ENCODE measurements at regions not wholly inside any gene's neighbourhood (a gene's known extent, or its start where the extent isn't known, plus 50 kb on each side); places are given as distances from the start of the nearest gene placed in this dataset.
A peak's percentile ranks its signal among the peaks of the same experiment; 100 is the strongest.

DNA sequence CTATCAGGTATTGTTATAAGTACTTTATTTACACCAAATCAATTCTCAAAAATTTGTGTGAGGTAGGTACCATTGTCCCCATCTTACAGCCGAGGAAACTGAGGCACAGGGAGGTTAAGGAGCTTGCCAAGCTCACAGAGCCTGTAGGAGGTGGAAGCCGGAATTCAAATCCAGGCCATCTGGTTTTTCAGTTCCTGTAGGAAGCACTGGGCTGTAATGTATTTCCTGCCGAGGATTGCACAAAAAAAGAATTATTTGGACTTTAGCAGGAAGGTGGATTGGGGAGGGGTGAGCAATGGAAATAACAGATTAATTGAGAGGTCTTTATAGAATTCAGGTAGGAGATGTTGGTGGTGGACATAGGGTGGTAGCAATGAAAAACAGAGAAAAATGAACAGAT lies 315.3 kb upstream of the AUTS2 start:
- no peak for DNase-seq

GRCh38 chr7:69283421-69283820 lies 314.9 kb upstream of the AUTS2 start:
- H3K79me1 ChIP-seq (ENCODE audit: low read length), result no peaks in the 10 kb centered on the region
- H2BK5ac ChIP-seq (ENCODE audit: low read length), result no peak overlapping the region
- H2AK5ac ChIP-seq (ENCODE audit: low read length), result no peak overlapping the region
- H3K79me2 ChIP-seq (ENCODE audit: control insufficient read depth, insufficient read depth, low read length), result no peaks in the 10 kb centered on the region
- H4K5ac ChIP-seq (ENCODE audit: low read length), result no peak overlapping the region
- no peaks in the 10 kb centered on the region for H3K4me1 ChIP-seq (ENCODE audit: control insufficient read depth, low read depth, low read length)
- H3K18ac ChIP-seq (ENCODE audit: low read length), result no peak overlapping the region
- no peak overlapping the region for H3K9ac ChIP-seq (ENCODE audit: low read length)
- H3K4me3 ChIP-seq (ENCODE audit: low read length), result no peak overlapping the region
- no peak overlapping the region for H3K56ac ChIP-seq (ENCODE audit: low read length)
- H4K8ac ChIP-seq (ENCODE audit: low read depth, low read length), result no peak overlapping the region
- H3K4me2 ChIP-seq (ENCODE audit: low read length), result no peak overlapping the region
- no peaks in the 10 kb centered on the region for H3K27me3 ChIP-seq (ENCODE audit: insufficient read depth, low read length, poor library complexity)
- no peak overlapping the region for H2BK120ac ChIP-seq (ENCODE audit: low read depth, low read length)
- no peak overlapping the region for H3K4ac ChIP-seq (ENCODE audit: low read depth, low read length)
- H3K36me3 ChIP-seq (ENCODE audit: control insufficient read depth, insufficient read depth, low read length), result no peaks in the 10 kb centered on the region
- no peak overlapping the region for H2BK15ac ChIP-seq (replicated peaks; ENCODE audit: low read depth)
- H3K23ac ChIP-seq (ENCODE audit: low read length), result no peak overlapping the region
- no CpG with 5 or more reads among the region's 8 CpGs for WGBS (ENCODE audit: extremely low coverage, insufficient coverage, low lambda C conversion rate)
- H3K27ac ChIP-seq (ENCODE audit: low read depth, low read length), result no peak overlapping the region
- no peak for DNase-seq

More for the DNA sequence above, 315.3 kb upstream of the AUTS2 start:
- Histone ChIP-seq H3K23ac (ENCODE audit: low read length) (no peak overlapping the region), H4K8ac (ENCODE audit: low read depth, low read length) (no peak overlapping the region), H3K27ac (ENCODE audit: low read depth, low read length) (no peak overlapping the region), H2AK5ac (ENCODE audit: low read length) (no peak overlapping the region), H3K4ac (ENCODE audit: low read depth, low read length) (no peak overlapping the region), H3K27me3 (ENCODE audit: insufficient read depth, low read length, poor library complexity) (no peaks in the 10 kb centered on the region), H3K56ac (ENCODE audit: low read length) (no peak overlapping the region), H3K79me1 (ENCODE audit: low read length) (no peaks in the 10 kb centered on the region), H3K18ac (ENCODE audit: low read length) (no peak overlapping the region), H3K79me2 (ENCODE audit: control insufficient read depth, insufficient read depth, low read length) (no peaks in the 10 kb centered on the region), H3K4me2 (ENCODE audit: low read length) (no peak overlapping the region), H4K5ac (ENCODE audit: low read length) (no peak overlapping the region), H3K36me3 (ENCODE audit: control insufficient read depth, insufficient read depth, low read length) (no peaks in the 10 kb centered on the region), H2BK120ac (ENCODE audit: low read depth, low read length) (no peak overlapping the region), H2BK15ac (replicated peaks; ENCODE audit: low read depth) (no peak overlapping the region), H3K9ac (ENCODE audit: low read length) (no peak overlapping the region), H3K4me1 (ENCODE audit: control insufficient read depth, low read depth, low read length) (no peaks in the 10 kb centered on the region), H3K4me3 (ENCODE audit: low read length) (no peak overlapping the region), H2BK5ac (ENCODE audit: low read length) (no peak overlapping the region)
- WGBS (ENCODE audit: extremely low coverage, insufficient coverage, low lambda C conversion rate), result no CpG with 5 or more reads among the region's 3 CpGs

DNA sequence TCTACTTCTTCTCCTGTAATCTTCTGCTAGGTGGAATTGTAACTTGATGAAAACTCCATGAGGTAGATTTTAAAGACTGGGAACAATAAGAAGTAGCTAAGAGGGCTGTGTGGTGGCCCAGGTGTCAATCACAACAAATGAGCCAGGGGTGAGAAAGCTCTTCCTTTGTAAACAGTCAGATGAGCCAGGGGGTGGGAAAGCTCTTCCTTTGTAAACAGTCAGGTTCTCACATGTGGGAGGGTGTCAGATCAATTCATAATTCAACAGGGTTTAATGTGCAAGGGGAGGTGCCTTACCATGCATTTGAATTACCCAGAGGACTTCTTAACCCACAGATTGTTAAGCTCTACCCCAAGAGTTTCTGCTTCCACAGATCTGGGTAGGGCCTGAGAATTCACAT lies 312.4 kb upstream of the AUTS2 start:
- no peak overlapping the region for H3K23ac ChIP-seq (ENCODE audit: low read length)
- H3K18ac ChIP-seq (ENCODE audit: low read length), result no peak overlapping the region
- H3K79me2 ChIP-seq (ENCODE audit: control insufficient read depth, insufficient read depth, low read length), result no peaks in the 10 kb centered on the region
- peak; percentile 4 for DNase-seq
- H3K4me2 ChIP-seq (ENCODE audit: low read length), result no peak overlapping the region
- H3K27me3 ChIP-seq (ENCODE audit: insufficient read depth, low read length, poor library complexity), result no peaks in the 10 kb centered on the region
- no peak overlapping the region for H3K27ac ChIP-seq (ENCODE audit: low read depth, low read length)
- no peaks in the 10 kb centered on the region for H3K4me1 ChIP-seq (ENCODE audit: control insufficient read depth, low read depth, low read length)
- no peak overlapping the region for H4K5ac ChIP-seq (ENCODE audit: low read length)
- H2BK5ac ChIP-seq (ENCODE audit: low read length), result no peak overlapping the region
- no peak overlapping the region for H3K4ac ChIP-seq (ENCODE audit: low read depth, low read length)
- H3K56ac ChIP-seq (ENCODE audit: low read length), result no peak overlapping the region
- H3K4me3 ChIP-seq (ENCODE audit: low read length), result no peak overlapping the region
- no peak overlapping the region for H3K9ac ChIP-seq (ENCODE audit: low read length)
- no peak overlapping the region for H2BK120ac ChIP-seq (ENCODE audit: low read depth, low read length)
- H3K36me3 ChIP-seq (ENCODE audit: control insufficient read depth, insufficient read depth, low read length), result no peaks in the 10 kb centered on the region
- no peak overlapping the region for H2AK5ac ChIP-seq (ENCODE audit: low read length)
- no peak overlapping the region for H2BK15ac ChIP-seq (replicated peaks; ENCODE audit: low read depth)
- no peak overlapping the region for H4K8ac ChIP-seq (ENCODE audit: low read depth, low read length)
- no peaks in the 10 kb centered on the region for H3K79me1 ChIP-seq (ENCODE audit: low read length)

DNA sequence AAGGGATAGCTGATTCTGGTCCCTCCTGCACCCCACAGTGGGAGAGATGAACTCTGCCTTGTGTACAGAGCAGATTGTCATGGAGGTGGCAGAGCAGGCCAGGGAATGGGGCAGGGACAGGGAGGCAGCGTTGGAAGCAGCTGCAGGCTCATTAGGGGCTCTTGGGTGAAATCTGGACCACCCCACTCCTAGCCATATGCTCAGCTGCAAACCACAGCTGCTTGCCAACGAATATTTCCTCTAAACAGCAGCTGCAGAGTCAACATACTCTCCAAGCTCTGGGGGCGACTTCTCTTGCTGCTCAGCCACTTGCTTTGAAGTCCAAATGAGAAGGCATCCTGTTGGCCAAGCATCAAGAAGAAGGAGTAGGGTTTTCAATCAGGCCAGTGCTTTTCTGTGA lies 302.3 kb upstream of the AUTS2 start:
- Histone ChIP-seq H2AK5ac (ENCODE audit: low read length) (no peak overlapping the region), H3K18ac (ENCODE audit: low read length) (no peak overlapping the region), H3K79me1 (ENCODE audit: low read length) (no peaks in the 10 kb centered on the region), H4K5ac (ENCODE audit: low read length) (no peak overlapping the region), H3K9ac (ENCODE audit: low read length) (no peak overlapping the region), H2BK120ac (ENCODE audit: low read depth, low read length) (no peak overlapping the region), H3K27me3 (ENCODE audit: insufficient read depth, low read length, poor library complexity) (no peaks in the 10 kb centered on the region), H3K4me3 (ENCODE audit: low read length) (no peak overlapping the region), H2BK5ac (ENCODE audit: low read length) (no peak overlapping the region), H4K8ac (ENCODE audit: low read depth, low read length) (no peak overlapping the region), H3K79me2 (ENCODE audit: control insufficient read depth, insufficient read depth, low read length) (no peaks in the 10 kb centered on the region), H3K36me3 (ENCODE audit: control insufficient read depth, insufficient read depth, low read length) (no peaks in the 10 kb centered on the region), H3K56ac (ENCODE audit: low read length) (no peak overlapping the region), H2BK15ac (replicated peaks; ENCODE audit: low read depth) (no peak overlapping the region), H3K27ac (ENCODE audit: low read depth, low read length) (no peak overlapping the region), H3K4me2 (ENCODE audit: low read length) (no peak overlapping the region), H3K4me1 (ENCODE audit: control insufficient read depth, low read depth, low read length) (no peaks in the 10 kb centered on the region), H3K23ac (ENCODE audit: low read length) (no peak overlapping the region), H3K4ac (ENCODE audit: low read depth, low read length) (no peak overlapping the region)
- DNase-seq, result no peak
- no CpG with 5 or more reads among the region's 3 CpGs for WGBS (ENCODE audit: extremely low coverage, insufficient coverage, low lambda C conversion rate)

- H3K23ac ChIP-seq (ENCODE audit: low read length), result no peak overlapping the region
- no peak overlapping the region for H3K18ac ChIP-seq (ENCODE audit: low read length)
- no peak overlapping the region for H2BK120ac ChIP-seq (ENCODE audit: low read depth, low read length)
- H2BK15ac ChIP-seq (replicated peaks; ENCODE audit: low read depth), result no peak overlapping the region
- no peaks in the 10 kb centered on the region for H3K27me3 ChIP-seq (ENCODE audit: insufficient read depth, low read length, poor library complexity)
- no peak overlapping the region for H3K4me3 ChIP-seq (ENCODE audit: low read length)
- H4K5ac ChIP-seq (ENCODE audit: low read length), result no peak overlapping the region
- no peak overlapping the region for H2AK5ac ChIP-seq (ENCODE audit: low read length)
- no peak overlapping the region for H3K56ac ChIP-seq (ENCODE audit: low read length)
- no peaks in the 10 kb centered on the region for H3K79me1 ChIP-seq (ENCODE audit: low read length)
- H3K36me3 ChIP-seq (ENCODE audit: control insufficient read depth, insufficient read depth, low read length), result no peaks in the 10 kb centered on the region
- no peaks in the 10 kb centered on the region for H3K79me2 ChIP-seq (ENCODE audit: control insufficient read depth, insufficient read depth, low read length)
- H2BK5ac ChIP-seq (ENCODE audit: low read length), result no peak overlapping the region
- H4K8ac ChIP-seq (ENCODE audit: low read depth, low read length), result no peak overlapping the region
- no peak overlapping the region for H3K9ac ChIP-seq (ENCODE audit: low read length)
- DNase-seq, result no peak
- WGBS (ENCODE audit: extremely low coverage, insufficient coverage, low lambda C conversion rate), result no CpG with 5 or more reads among the region's 3 CpGs
- H3K4me1 ChIP-seq (ENCODE audit: control insufficient read depth, low read depth, low read length), result no peaks in the 10 kb centered on the region
- no peak overlapping the region for H3K4ac ChIP-seq (ENCODE audit: low read depth, low read length)
- H3K4me2 ChIP-seq (ENCODE audit: low read length), result no peak overlapping the region
- H3K27ac ChIP-seq (ENCODE audit: low read depth, low read length), result no peak overlapping the region
Measured at GRCh38 chr7:69301253-69301652, 297.0 kb upstream of the AUTS2 start.

DNA sequence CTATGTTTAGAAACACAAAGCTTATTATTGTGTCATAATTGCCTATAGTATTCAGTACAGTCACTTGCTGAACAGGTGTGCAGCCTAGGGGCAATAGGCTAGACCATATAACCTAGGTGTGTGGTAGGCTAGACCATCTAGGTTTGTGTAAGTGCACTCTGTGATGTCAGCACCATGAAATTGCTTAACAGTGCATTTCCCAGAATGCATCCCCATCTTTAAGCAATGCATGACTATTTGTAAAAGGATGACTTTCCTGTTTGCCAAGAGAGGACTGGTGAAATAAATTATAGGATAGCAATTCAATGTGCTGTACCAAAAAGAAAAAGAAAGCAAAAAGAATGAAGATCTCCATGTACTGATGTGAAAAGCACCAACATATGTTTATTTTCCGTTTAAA lies 288.7 kb upstream of the AUTS2 start:
- no peak overlapping the region for H3K9ac ChIP-seq (ENCODE audit: low read length)
- no peak overlapping the region for H3K4me2 ChIP-seq (ENCODE audit: low read length)
- H3K4ac ChIP-seq (ENCODE audit: low read depth, low read length), result no peak overlapping the region
- H3K4me3 ChIP-seq (ENCODE audit: low read length), result no peak overlapping the region
- H3K36me3 ChIP-seq (ENCODE audit: control insufficient read depth, insufficient read depth, low read length), result no peaks in the 10 kb centered on the region
- no peaks in the 10 kb centered on the region for H3K4me1 ChIP-seq (ENCODE audit: control insufficient read depth, low read depth, low read length)
- no peaks in the 10 kb centered on the region for H3K79me1 ChIP-seq (ENCODE audit: low read length)
- no peak for DNase-seq
- H2AK5ac ChIP-seq (ENCODE audit: low read length), result no peak overlapping the region
- H2BK15ac ChIP-seq (replicated peaks; ENCODE audit: low read depth), result no peak overlapping the region
- no peak overlapping the region for H2BK120ac ChIP-seq (ENCODE audit: low read depth, low read length)
- no peak overlapping the region for H3K18ac ChIP-seq (ENCODE audit: low read length)
- no peak overlapping the region for H4K5ac ChIP-seq (ENCODE audit: low read length)
- no peaks in the 10 kb centered on the region for H3K27me3 ChIP-seq (ENCODE audit: insufficient read depth, low read length, poor library complexity)
- no peak overlapping the region for H2BK5ac ChIP-seq (ENCODE audit: low read length)
- no peak overlapping the region for H3K56ac ChIP-seq (ENCODE audit: low read length)
- H3K27ac ChIP-seq (ENCODE audit: low read depth, low read length), result no peak overlapping the region
- H3K79me2 ChIP-seq (ENCODE audit: control insufficient read depth, insufficient read depth, low read length), result no peaks in the 10 kb centered on the region
- WGBS (ENCODE audit: extremely low coverage, insufficient coverage, low lambda C conversion rate), result no CpG with 5 or more reads among the region's 1 CpG
- H3K23ac ChIP-seq (ENCODE audit: low read length), result no peak overlapping the region
- no peak overlapping the region for H4K8ac ChIP-seq (ENCODE audit: low read depth, low read length)
